NB4 (cell line): ENCODE measurements at regions not wholly inside any gene's neighbourhood (a gene's known extent, or its start where the extent isn't known, plus 50 kb on each side); places are given as distances from the start of the nearest gene placed in this dataset.

ENCODE experiments used
- CTCF ChIP-seq: IDR thresholded peaks from one replicate; pipeline ENCODE4 v1.5.1; 2012; ENCODE audit warnings: low read depth, low read length
- MAX ChIP-seq: IDR thresholded peaks from 2 replicates; pipeline ENCODE4 v1.6.1; 2011; ENCODE audit warnings: low read depth, low read length
- POLR2A ChIP-seq: IDR thresholded peaks from 2 replicates; pipeline ENCODE4 v1.6.1; 2011; ENCODE audit warnings: mild to moderate bottlenecking; ENCODE audit not compliant: insufficient read length; ENCODE audit errors: extremely low read depth

GRCh38 chr10:114758331-114758730 is 63.2 kb upstream of the FHIP2A start:
- TF ChIP-seq CTCF = no peak
- no peak for TF ChIP-seq POLR2A
- no peak for TF ChIP-seq MAX
